HCT116 (cell line): ENCODE measurements at regions not wholly inside any gene's neighbourhood (a gene's known extent, or its start where the extent isn't known, plus 50 kb on each side); places are given as distances from the start of the nearest gene placed in this dataset.

Experiments
- ATAC-seq: fragments of 200-7000 bp; cut with Tn5 transposase; 2 replicates; pipeline ENCODE4 v1.9.1; 2020; ENCODE audit warnings: mild to moderate bottlenecking, moderate library complexity
- BruUV-seq: library from RNA; stranded (reverse); fragments of 400-500 nt; replicated peaks from 2 replicates; lab custom pipeline; 2021; lab: Mats Ljungman, UMichigan
- CTCF ChIA-PET: fragments of 300-600 bp; sonication (Branson Sonifier 250); formaldehyde crosslinking; loops from one replicate; lab custom pipeline; 2021; ENCODE audit warnings: antibody characterized with exemption; lab: Charles Lee
- POLR2A ChIA-PET: fragments of 300-600, 350-600 bp; sonication (Branson Sonifier 250); formaldehyde crosslinking; loops from one replicate; lab custom pipeline; 2021; ENCODE audit warnings: antibody characterized with exemption; lab: Charles Lee
- RAD21 ChIA-PET, 2 experiments: fragments of 300-600 bp; sonication (Branson Sonifier 250); formaldehyde crosslinking; loops; one replicate each; lab custom pipeline; 2023; ENCODE audit warnings: low total read pairs in 2 of 2; ENCODE audit not compliant: uncharacterized antibody in 2 of 2, unreplicated experiment in 2 of 2, low non-redundant PET in 1 of 2; lab: Charles Lee
- DNase-seq: peaks from one replicate; pipeline ENCODE4 v3.0.0-alpha.2; 2010; ENCODE audit warnings: low read depth, low spot score
- H2AFZ ChIP-seq: fragments of 200-600 bp; shearing (Covaris generic), sonication (generic); 2 replicates; pipeline ENCODE4 v1.6.1; 2017; ENCODE audit warnings: low read depth, mixed run types, mixed read lengths, antibody characterized with exemption, low read length; ENCODE audit not compliant: poor library complexity, severe bottlenecking
- H3K27ac ChIP-seq: 2 replicates; pipeline ENCODE4 v1.5.1; 2012; ENCODE audit warnings: low read depth, low read length
- H3K27me3 ChIP-seq: fragments of 200-600 bp; sonication (generic); 2 replicates; pipeline ENCODE4 v1.6.1; 2016; ENCODE audit warnings: mixed run types, low read length, mixed read lengths; ENCODE audit not compliant: insufficient read depth
- H3K36me3 ChIP-seq, 2 experiments: fragments of 200-500 bp in 1 of 2; fragments of 200-600 bp in 1 of 2; sonication (Bioruptor generic) in 1 of 2; sonication (generic) in 1 of 2; 2 replicates each; pipeline versions ENCODE4 v1.5.1 to v1.6.1; 2014 to 2016; ENCODE audit warnings: low read length in 2 of 2, inconsistent platforms in 1 of 2, mixed read lengths in 1 of 2, mixed run types in 1 of 2; ENCODE audit not compliant: insufficient read depth in 2 of 2, control insufficient read depth in 1 of 2
- H3K4me1 ChIP-seq, 2 experiments: fragments of 200-600 bp in 1 of 2; sonication (generic) in 1 of 2; 2 replicates each; pipeline versions ENCODE4 v1.5.1 to v1.6.1; 2012 to 2017; ENCODE audit warnings: low read length in 2 of 2, inconsistent platforms in 1 of 2, mild to moderate bottlenecking in 1 of 2, mixed read lengths in 1 of 2, mixed run types in 1 of 2, moderate library complexity in 1 of 2; ENCODE audit not compliant: insufficient read depth in 2 of 2, control insufficient read depth in 1 of 2
- H3K4me2 ChIP-seq: fragments of 200-600 bp; sonication (generic); 2 replicates; pipeline ENCODE4 v1.6.1; 2017; ENCODE audit warnings: mixed run types, low read length, mixed read lengths
- H3K4me3 ChIP-seq, 2 experiments: fragments of 200-600 bp in 1 of 2; sonication (generic) in 1 of 2; replicated peaks in 1 of 2; 2 replicates each; pipeline ENCODE4 v1.5.1; 2011 to 2016; ENCODE audit warnings: low read length in 2 of 2, control low read depth in 1 of 2, low read depth in 1 of 2, mild to moderate bottlenecking in 1 of 2, mixed read lengths in 1 of 2, mixed run types in 1 of 2
- H3K79me2 ChIP-seq: fragments of 200-600 bp; sonication (generic); 2 replicates; pipeline ENCODE4 v1.6.1; 2017; ENCODE audit warnings: mild to moderate bottlenecking, mixed run types, low read length, moderate library complexity, mixed read lengths; ENCODE audit not compliant: insufficient read depth
- H3K9ac ChIP-seq: fragments of 200-600 bp; sonication (generic); 2 replicates; pipeline ENCODE4 v1.6.1; 2016; ENCODE audit warnings: low read length, mixed read lengths
- H3K9me2 ChIP-seq: fragments of 200-600 bp; sonication (generic), shearing (Covaris generic); 2 replicates; pipeline ENCODE4 v1.6.1; 2017; ENCODE audit warnings: mixed run types, mild to moderate bottlenecking, moderate library complexity; ENCODE audit not compliant: insufficient read depth
- H3K9me3 ChIP-seq, 2 experiments: fragments of 200-500 bp in 1 of 2; fragments of 200-600 bp in 1 of 2; sonication (Bioruptor generic) in 1 of 2; sonication (generic) in 1 of 2; 2 replicates each; pipeline ENCODE4 v1.6.1; 2014 to 2017; ENCODE audit warnings: low read length in 2 of 2, mixed read lengths in 2 of 2, inconsistent platforms in 1 of 2, low read depth in 1 of 2, mild to moderate bottlenecking in 1 of 2, mixed run types in 1 of 2, moderate library complexity in 1 of 2; ENCODE audit not compliant: control insufficient read depth in 1 of 2, insufficient read depth in 1 of 2
- H4K20me1 ChIP-seq: fragments of 200-600 bp; sonication (generic), shearing (Covaris generic); 2 replicates; pipeline ENCODE4 v1.6.1; 2017; ENCODE audit warnings: mixed run types, mild to moderate bottlenecking, moderate library complexity; ENCODE audit not compliant: insufficient read depth
- ATF3 ChIP-seq: IDR thresholded peaks from 2 replicates; pipeline ENCODE4 v1.6.1; 2012
- CBX3 ChIP-seq: IDR thresholded peaks from 2 replicates; pipeline ENCODE4 v1.6.1; 2012; ENCODE audit warnings: low read depth
- CEBPB ChIP-seq: IDR thresholded peaks from 2 replicates; pipeline ENCODE4 v1.6.1; 2012; ENCODE audit warnings: low read depth
- CTCF ChIP-seq, 3 experiments: fragments of 200-600 bp in 1 of 3; sonication (generic) in 1 of 3; IDR thresholded peaks in 2 of 3; conservative IDR thresholded peaks in 1 of 3; 2 replicates each; pipeline ENCODE4 v1.5.1; 2012 to 2017; ENCODE audit warnings: low read depth in 2 of 3, low read length in 2 of 3, antibody characterized with exemption in 1 of 3, borderline replicate concordance in 1 of 3, control low read depth in 1 of 3, mild to moderate bottlenecking in 1 of 3, mixed read lengths in 1 of 3, mixed run types in 1 of 3, moderate library complexity in 1 of 3; ENCODE audit not compliant: insufficient read depth in 1 of 3
- EGR1 ChIP-seq: IDR thresholded peaks from 2 replicates; pipeline ENCODE4 v1.6.1; 2012; ENCODE audit warnings: low read depth
- ELF1 ChIP-seq: IDR thresholded peaks from 2 replicates; pipeline ENCODE4 v1.6.1; 2012; ENCODE audit warnings: low read depth, borderline replicate concordance
- POLR2A ChIP-seq: IDR thresholded peaks from 2 replicates; pipeline ENCODE4 v1.7.0; 2011; ENCODE audit warnings: borderline replicate concordance; ENCODE audit not compliant: insufficient read depth, insufficient read length; ENCODE audit errors: extremely low read depth
- POLR2AphosphoS5 ChIP-seq: IDR thresholded peaks from 2 replicates; pipeline ENCODE4 v1.6.1; 2011; ENCODE audit warnings: mild to moderate bottlenecking, low read depth, low read length, moderate library complexity
- REST ChIP-seq: IDR thresholded peaks from 2 replicates; pipeline ENCODE4 v1.6.1; 2012; ENCODE audit warnings: low read depth
- SIN3A ChIP-seq: IDR thresholded peaks from 2 replicates; pipeline ENCODE4 v1.6.1; 2012; ENCODE audit warnings: low read depth
- SP1 ChIP-seq: IDR thresholded peaks from 2 replicates; pipeline ENCODE4 v1.6.1; 2012; ENCODE audit warnings: low read depth
- ZBTB33 ChIP-seq: IDR thresholded peaks from 2 replicates; pipeline ENCODE4 v1.6.1; 2011; ENCODE audit warnings: mild to moderate bottlenecking, low read length, moderate library complexity; ENCODE audit not compliant: insufficient replicate concordance; ENCODE audit errors: extremely low read depth
- ZNF274 ChIP-seq: fragments of 200-500 bp; sonication (Bioruptor generic); IDR thresholded peaks from 2 replicates; pipeline ENCODE4 v1.6.1; 2014; ENCODE audit warnings: mild to moderate bottlenecking, low read depth, low read length, inconsistent platforms
- intact Hi-C: fragments of 100-400 bp; cut with micrococcal nuclease; formaldehyde crosslinking; loops from 2 replicates; pipeline ENCODE4 v1.10.0; 2022

GRCh38 chr21:25412100-25412499 is 195.2 kb downstream of the MRPL39 start (continued):
- no peak for TF ChIP-seq CBX3
- TF ChIP-seq ZNF274 = no peak
- no peak for TF ChIP-seq SP1
- no peak for TF ChIP-seq REST

GRCh38 chr21:25409978-25410377 is 197.3 kb downstream of the MRPL39 start:
- ChIA-PET CTCF (no interaction called here), POLR2A (no interaction called here), RAD21 (no interaction called here)
- Histone ChIP-seq H3K36me3 (no peaks in the 10 kb centered on the region), H3K9ac (no peak overlapping the region), H3K9me3 (peaks cover 0 to 12% of the 10 kb centered on the region in 2 experiments; a peak in 1 of 4 replicates), H3K9me2 (no peaks in the 10 kb centered on the region), H3K27ac (no peak overlapping the region), H3K79me2 (no peaks in the 10 kb centered on the region), H3K4me2 (no peak overlapping the region), H4K20me1 (no peaks in the 10 kb centered on the region), H3K4me1 (no peaks in the 10 kb centered on the region), H3K27me3 (no peaks in the 10 kb centered on the region), H3K4me3 (no peak overlapping the region), H2AFZ (no peak overlapping the region)
- no TSS peak for BruUV-seq
- intact Hi-C loops = no loop called here
- ATAC-seq (no peak), DNase-seq (no peak)
- TF ChIP-seq ATF3 = no peak
- TF ChIP-seq CEBPB = no peak
- TF ChIP-seq ELF1 = no peak
- no peak for TF ChIP-seq POLR2A
- no peak for TF ChIP-seq REST
- no peak for TF ChIP-seq CTCF (IDR thresholded peaks at IDR 0.05 in 2 of 3, conservative IDR thresholded peaks at IDR 0.05 in 1 of 3; ENCODE audit: borderline replicate concordance in 1 of 3, insufficient read depth in 1 of 3, low read depth in 2 of 3, low read length in 2 of 3)
- TF ChIP-seq EGR1 = no peak
- TF ChIP-seq ZBTB33 = no peak
- TF ChIP-seq SIN3A = no peak
- TF ChIP-seq POLR2AphosphoS5 = no peak
